ENCODE measurements at regions not wholly inside any gene's neighbourhood (a gene's known extent, or its start where the extent isn't known, plus 50 kb on each side); places are given as distances from the start of the nearest gene placed in this dataset.
"Not testable (repeated sequence)": the region's sequence is repeated elsewhere in the genome, so short reads cannot be mapped to it uniquely, and the experiment has no call there.

DNA sequence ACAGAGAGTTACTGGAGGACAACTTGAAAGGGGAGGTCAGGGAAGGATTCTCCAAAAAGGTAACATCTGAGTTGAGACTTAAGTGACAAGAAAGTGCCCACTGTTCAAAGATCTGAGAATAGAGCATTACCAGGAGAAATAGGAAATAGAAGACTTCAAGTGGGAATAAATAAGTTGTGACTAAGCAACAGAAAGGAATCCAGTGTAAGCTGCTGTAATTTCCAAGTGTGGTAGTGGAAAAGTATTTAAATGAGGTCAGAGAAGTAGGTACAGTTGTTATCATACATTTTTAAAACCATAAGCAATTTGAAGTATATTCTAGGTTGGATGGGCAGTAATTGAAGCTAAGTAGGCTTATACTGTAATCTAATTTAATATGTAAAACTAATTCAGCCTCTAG lies 211.9 kb downstream of the FBXO8 start:
- H3K27ac Mint-ChIP-seq = no peak overlapping the region
- CTCF ChIA-PET = no interaction called here

DNA sequence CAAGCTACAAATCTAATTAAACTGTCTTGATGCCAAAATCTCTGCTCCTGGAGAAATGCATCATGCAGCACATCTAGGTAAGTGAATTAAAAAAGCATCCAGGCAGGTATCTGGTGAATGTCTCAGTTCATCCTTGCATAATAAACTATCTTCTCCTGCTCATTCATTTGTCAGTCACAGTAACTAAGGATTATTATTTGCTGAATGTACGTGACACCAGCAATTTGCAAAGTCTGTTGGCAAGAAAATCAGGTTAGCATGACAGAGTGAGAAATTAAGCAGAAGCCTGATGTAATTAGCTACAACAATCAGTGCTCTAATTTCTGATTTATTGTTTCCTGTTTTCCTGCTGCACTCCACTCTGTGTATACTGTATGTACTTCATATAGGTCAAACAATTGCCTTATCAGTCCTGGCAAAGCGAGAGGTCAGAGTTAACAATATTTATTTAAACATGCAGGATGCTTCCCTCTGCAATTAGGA lies 213.6 kb downstream of the FBXO8 start:
- Mint-ChIP-seq H3K27ac (no peak overlapping the region), H3K4me1 (no peaks in the 10 kb centered on the region), H3K9me3 (no peaks in the 10 kb centered on the region), H3K4me3 (no peak overlapping the region), H3K27me3 (no peaks in the 10 kb centered on the region), H3K36me3 (no peaks in the 10 kb centered on the region)
- DNase-seq = no peak
- CTCF ChIA-PET = interaction anchor here (0.8 kb wide), 1 partner anchor 53 kb away, joined by 3 read pairs; no protein-coding TSS in a partner anchor

More for the DNA sequence above, 211.9 kb downstream of the FBXO8 start:
- no peaks in the 10 kb centered on the region for H3K9me3 Mint-ChIP-seq
- H3K4me1 Mint-ChIP-seq = no peaks in the 10 kb centered on the region
- H3K36me3 Mint-ChIP-seq = no peaks in the 10 kb centered on the region
- no peak for DNase-seq
- no peaks in the 10 kb centered on the region for H3K27me3 Mint-ChIP-seq
- H3K4me3 Mint-ChIP-seq = no peak overlapping the region

GRCh38 chr4:174066611-174067205 lies 216.8 kb downstream of the FBXO8 start:
- no peak overlapping the region for H3K4me3 Mint-ChIP-seq
- H3K36me3 Mint-ChIP-seq = no peaks in the 10 kb centered on the region
- CTCF ChIA-PET = no interaction called here
- H3K27ac Mint-ChIP-seq = no peak overlapping the region
- DNase-seq = no peak
- H3K9me3 Mint-ChIP-seq = no peaks in the 10 kb centered on the region
- no peaks in the 10 kb centered on the region for H3K4me1 Mint-ChIP-seq
- H3K27me3 Mint-ChIP-seq = no peaks in the 10 kb centered on the region

DNA sequence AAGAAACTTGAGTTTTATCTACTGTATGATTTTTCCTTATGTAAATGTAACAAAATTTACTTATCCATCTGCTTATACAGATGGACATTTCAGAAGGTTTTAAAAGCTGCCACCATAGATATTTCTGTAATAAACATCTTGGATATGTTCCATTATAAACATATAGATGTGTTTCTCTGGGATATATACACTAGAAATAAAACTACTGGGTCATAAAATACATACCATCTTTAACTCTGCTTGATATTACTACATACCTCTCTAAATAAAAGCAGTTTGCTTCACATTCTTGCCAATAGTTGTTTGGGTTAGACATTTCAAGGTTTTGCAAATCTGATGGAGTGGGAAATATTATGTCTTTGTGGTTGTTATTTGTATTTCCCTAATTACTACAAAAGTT lies 220.6 kb downstream of the FBXO8 start:
- Mint-ChIP-seq H3K4me1 (no peaks in the 10 kb centered on the region), H3K27ac (no peak overlapping the region), H3K27me3 (no peaks in the 10 kb centered on the region), H3K4me3 (no peak overlapping the region), H3K36me3 (no peaks in the 10 kb centered on the region), H3K9me3 (no peaks in the 10 kb centered on the region)
- CTCF ChIA-PET = no interaction called here
- DNase-seq = no peak

DNA sequence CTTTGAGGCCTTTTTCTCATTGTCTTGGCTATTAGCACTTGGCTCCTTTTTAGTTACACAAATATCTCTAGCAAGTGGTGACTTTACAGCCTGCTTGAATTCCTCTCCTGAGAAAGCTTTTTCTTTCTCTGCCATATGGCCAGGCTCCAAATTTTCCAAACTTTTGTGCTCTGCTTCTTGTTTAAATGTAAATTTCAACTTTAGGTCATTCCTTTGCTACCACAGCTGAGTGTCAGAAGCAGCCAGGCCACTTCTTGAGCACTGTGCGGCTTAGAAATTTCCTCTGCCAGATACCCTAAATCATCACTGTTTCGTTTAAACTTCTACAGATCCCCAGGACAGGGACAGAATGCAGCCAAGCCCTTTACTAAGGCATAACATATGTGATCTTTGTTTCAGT lies 222.4 kb downstream of the FBXO8 start:
- CTCF ChIA-PET = no interaction called here
- H3K27me3 Mint-ChIP-seq = no peaks in the 10 kb centered on the region
- no peaks in the 10 kb centered on the region for H3K4me1 Mint-ChIP-seq
- no peak overlapping the region for H3K27ac Mint-ChIP-seq
- no peaks in the 10 kb centered on the region for H3K36me3 Mint-ChIP-seq
- H3K4me3 Mint-ChIP-seq = no peak overlapping the region
- H3K9me3 Mint-ChIP-seq = no peaks in the 10 kb centered on the region
- no peak for DNase-seq

DNA sequence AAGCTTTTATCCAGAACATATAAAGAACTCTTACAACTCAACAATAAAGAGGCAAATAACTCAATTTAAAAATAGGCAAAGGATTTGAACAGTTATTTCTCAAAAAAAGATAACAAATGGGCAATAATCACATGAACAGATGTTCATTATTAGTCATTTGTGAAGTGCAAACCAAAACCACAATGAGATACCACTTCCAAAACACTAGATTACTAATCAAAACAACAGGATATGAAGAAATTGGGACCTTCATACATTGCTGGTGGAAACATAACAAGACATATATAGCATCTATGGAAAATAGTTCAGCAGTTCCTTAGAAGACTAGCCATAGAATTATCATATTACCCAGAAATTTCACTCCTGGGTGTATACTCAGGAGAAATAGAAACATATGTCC lies 224.6 kb downstream of the FBXO8 start:
- Mint-ChIP-seq H3K36me3 (no peaks in the 10 kb centered on the region), H3K4me3 (no peak overlapping the region), H3K4me1 (no peaks in the 10 kb centered on the region), H3K27ac (no peak overlapping the region), H3K9me3 (no peaks in the 10 kb centered on the region), H3K27me3 (no peaks in the 10 kb centered on the region)
- CTCF ChIA-PET = no interaction called here
- DNase-seq = no peak

DNA sequence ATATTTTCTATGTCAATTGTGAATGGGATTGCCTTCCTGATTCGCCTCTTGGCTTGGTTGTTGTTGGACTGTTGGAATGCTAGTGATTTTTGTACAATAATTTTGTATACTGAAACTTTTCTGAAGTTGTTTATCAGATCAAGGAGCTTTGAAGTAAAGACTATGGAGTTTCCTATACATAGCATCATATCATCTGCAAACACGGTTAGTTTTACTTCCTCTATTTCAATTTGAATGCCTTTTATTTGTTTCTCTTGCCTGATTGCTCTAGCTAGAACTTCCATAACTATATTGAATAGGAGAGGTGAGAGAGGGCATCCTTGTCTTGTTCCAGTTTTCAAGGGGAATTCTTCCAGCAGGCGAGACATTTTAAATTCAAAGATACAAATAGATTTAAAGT lies 226.5 kb downstream of the FBXO8 start:
- H3K27ac Mint-ChIP-seq = no peak overlapping the region
- H3K4me1 Mint-ChIP-seq = no peaks in the 10 kb centered on the region
- DNase-seq = no peak
- no peaks in the 10 kb centered on the region for H3K27me3 Mint-ChIP-seq
- no peak overlapping the region for H3K4me3 Mint-ChIP-seq
- CTCF ChIA-PET = no interaction called here
- no peaks in the 10 kb centered on the region for H3K9me3 Mint-ChIP-seq
- H3K36me3 Mint-ChIP-seq = no peaks in the 10 kb centered on the region

DNA sequence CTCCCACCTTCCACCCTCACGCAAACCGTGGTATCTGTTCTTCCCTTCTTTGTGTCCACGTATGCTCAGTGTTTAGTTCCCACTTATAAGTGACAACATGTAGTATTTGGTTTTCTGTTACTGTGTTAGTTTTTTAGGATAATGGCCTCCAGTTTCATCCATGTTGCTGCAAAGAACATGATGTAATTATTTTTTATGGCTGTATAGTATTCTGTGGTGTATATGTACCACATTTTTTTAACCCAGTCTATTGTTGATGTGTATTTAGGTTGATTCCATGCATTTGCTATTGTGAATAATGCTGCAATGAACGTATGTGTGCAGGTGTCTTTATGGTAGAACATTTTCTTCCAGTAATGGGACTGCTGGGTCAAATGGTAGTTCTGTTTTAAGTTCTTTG lies 228.1 kb downstream of the FBXO8 start:
- H3K9me3 Mint-ChIP-seq = no peaks in the 10 kb centered on the region
- H3K27ac Mint-ChIP-seq = no peak overlapping the region
- DNase-seq = no peak
- H3K36me3 Mint-ChIP-seq = no peaks in the 10 kb centered on the region
- no peaks in the 10 kb centered on the region for H3K27me3 Mint-ChIP-seq
- no peaks in the 10 kb centered on the region for H3K4me1 Mint-ChIP-seq
- CTCF ChIA-PET = no interaction called here
- H3K4me3 Mint-ChIP-seq = no peak overlapping the region

DNA sequence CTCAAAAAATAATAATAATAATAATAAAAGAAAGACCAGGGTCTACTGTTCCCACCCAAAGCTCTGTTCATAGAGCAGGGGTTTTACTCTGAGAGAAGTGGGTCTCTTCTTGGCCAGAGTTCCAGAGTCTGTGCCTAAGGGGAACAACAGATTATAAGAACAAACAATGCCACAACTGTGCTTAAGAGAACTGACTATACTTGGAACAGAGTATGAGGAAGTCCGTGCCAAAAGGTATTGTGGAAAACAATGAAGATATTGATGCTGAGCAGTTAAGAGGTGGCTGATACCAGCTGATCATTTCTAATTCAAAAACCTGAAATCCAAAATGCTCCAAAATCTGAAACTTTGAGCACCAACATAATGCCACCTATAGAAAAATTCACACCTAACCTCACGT lies 229.6 kb downstream of the FBXO8 start:
- H3K4me3 Mint-ChIP-seq = no peak overlapping the region
- DNase-seq = no peak
- H3K9me3 Mint-ChIP-seq = no peaks in the 10 kb centered on the region
- H3K27me3 Mint-ChIP-seq = no peaks in the 10 kb centered on the region
- no peaks in the 10 kb centered on the region for H3K4me1 Mint-ChIP-seq
- H3K36me3 Mint-ChIP-seq = no peaks in the 10 kb centered on the region
- CTCF ChIA-PET = no interaction called here
- H3K27ac Mint-ChIP-seq = no peak overlapping the region

- H3K9me3 Mint-ChIP-seq = no peaks in the 10 kb centered on the region
- H3K36me3 Mint-ChIP-seq = no peaks in the 10 kb centered on the region
- H3K27me3 Mint-ChIP-seq = no peaks in the 10 kb centered on the region
- no peak overlapping the region for H3K27ac Mint-ChIP-seq
- CTCF ChIA-PET = no interaction called here
- no peak for DNase-seq
- H3K4me3 Mint-ChIP-seq = no peak overlapping the region
- H3K4me1 Mint-ChIP-seq = no peaks in the 10 kb centered on the region
Measured at GRCh38 chr4:174047363-174047762, 236.1 kb downstream of the FBXO8 start.

- H3K4me3 Mint-ChIP-seq, H3K36me3 Mint-ChIP-seq, H3K27me3 Mint-ChIP-seq, DNase-seq, H3K9me3 Mint-ChIP-seq, H3K27ac Mint-ChIP-seq, CTCF ChIA-PET, H3K4me1 Mint-ChIP-seq: not testable (repeated sequence)
Measured at GRCh38 chr4:174045829-174046228, 237.6 kb downstream of the FBXO8 start.

DNA sequence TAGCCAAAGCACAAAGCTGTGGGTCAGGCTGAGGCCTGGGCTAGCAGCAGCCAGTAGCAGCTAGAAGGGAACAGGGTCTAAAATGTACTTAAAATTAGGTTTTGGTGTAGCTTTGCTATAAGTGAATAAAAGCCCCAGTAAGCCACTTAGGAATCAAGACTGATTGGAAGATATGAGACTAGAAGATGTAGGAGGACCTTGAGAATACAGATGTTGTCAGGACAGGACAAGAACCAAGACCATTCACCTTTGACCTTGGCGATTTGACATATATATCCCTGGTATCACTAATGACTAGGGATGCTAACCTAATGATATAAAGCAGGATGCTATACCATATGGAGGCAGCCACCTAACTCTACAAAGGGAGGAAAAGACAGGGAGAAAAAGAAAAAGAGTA lies 238.1 kb downstream of the FBXO8 start:
- Mint-ChIP-seq H3K27ac (no peak overlapping the region), H3K9me3 (no peaks in the 10 kb centered on the region), H3K4me1 (no peaks in the 10 kb centered on the region), H3K4me3 (no peak overlapping the region), H3K36me3 (no peaks in the 10 kb centered on the region), H3K27me3 (no peaks in the 10 kb centered on the region)
- CTCF ChIA-PET = no interaction called here
- DNase-seq = no peak

- no peaks in the 10 kb centered on the region for H3K27me3 Mint-ChIP-seq
- CTCF ChIA-PET = no interaction called here
- no peaks in the 10 kb centered on the region for H3K36me3 Mint-ChIP-seq
- no peaks in the 10 kb centered on the region for H3K4me1 Mint-ChIP-seq
- no peak overlapping the region for H3K4me3 Mint-ChIP-seq
- DNase-seq = no peak
- H3K9me3 Mint-ChIP-seq = no peaks in the 10 kb centered on the region
- no peak overlapping the region for H3K27ac Mint-ChIP-seq
Measured at GRCh38 chr4:174041555-174042105, 241.8 kb downstream of the FBXO8 start.

DNA sequence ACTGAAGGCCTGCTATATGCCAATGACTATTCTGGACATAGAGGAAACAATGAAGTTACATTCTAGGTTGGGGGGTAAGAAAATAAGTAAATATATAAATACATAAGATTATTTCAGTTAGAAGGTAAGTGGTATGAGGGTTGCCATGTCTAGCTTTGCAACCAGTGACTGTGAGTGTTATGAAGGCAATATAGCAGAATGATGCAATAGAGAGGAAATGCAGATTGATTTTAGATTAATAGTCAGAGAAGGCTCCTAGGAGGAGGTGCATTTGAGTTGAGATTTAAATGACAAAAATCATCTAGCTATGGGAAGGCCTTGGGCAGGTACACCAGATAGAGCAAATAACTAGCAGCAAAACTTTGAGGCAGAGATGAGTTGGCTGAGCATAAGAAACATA lies 243.2 kb downstream of the FBXO8 start:
- Mint-ChIP-seq H3K9me3 (no peaks in the 10 kb centered on the region), H3K36me3 (no peaks in the 10 kb centered on the region), H3K4me3 (no peak overlapping the region), H3K4me1 (no peaks in the 10 kb centered on the region), H3K27ac (no peak overlapping the region), H3K27me3 (no peaks in the 10 kb centered on the region)
- CTCF ChIA-PET = no interaction called here
- DNase-seq = no peak

DNA sequence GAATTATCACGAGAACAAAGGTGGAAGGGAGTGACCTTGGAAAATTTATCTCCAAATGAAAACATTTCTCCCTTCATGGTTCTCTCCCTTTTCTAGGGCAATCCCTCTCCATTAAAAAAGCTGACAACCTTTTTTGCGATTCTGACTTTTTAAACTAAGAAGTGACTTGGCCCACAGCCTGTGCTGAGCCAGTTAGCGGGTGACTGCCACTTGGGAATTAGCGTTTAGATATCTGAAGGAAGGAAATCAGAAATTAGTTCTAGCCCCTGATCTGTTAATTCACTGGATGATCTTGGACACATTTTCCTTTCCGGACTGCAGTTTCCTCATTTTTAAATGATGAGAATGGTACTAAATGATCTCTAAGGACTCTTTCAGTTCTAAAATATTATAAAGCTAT lies 245.0 kb downstream of the FBXO8 start:
- Mint-ChIP-seq H3K9me3 (no peaks in the 10 kb centered on the region), H3K27me3 (no peaks in the 10 kb centered on the region), H3K36me3 (no peaks in the 10 kb centered on the region), H3K27ac (no peak overlapping the region), H3K4me3 (no peak overlapping the region), H3K4me1 (no peaks in the 10 kb centered on the region)
- DNase-seq = no peak
- CTCF ChIA-PET = no interaction called here

- H3K9me3 Mint-ChIP-seq = no peaks in the 10 kb centered on the region
- H3K4me1 Mint-ChIP-seq = no peaks in the 10 kb centered on the region
- H3K36me3 Mint-ChIP-seq = no peaks in the 10 kb centered on the region
- H3K27ac Mint-ChIP-seq = no peak overlapping the region
- no peak overlapping the region for H3K4me3 Mint-ChIP-seq
- CTCF ChIA-PET = no interaction called here
- DNase-seq = no peak
- no peaks in the 10 kb centered on the region for H3K27me3 Mint-ChIP-seq
Measured at GRCh38 chr4:174037631-174038030, 245.8 kb downstream of the FBXO8 start.
